Astrocyte of the cerebellum (primary cell): ENCODE measurements at regions not wholly inside any gene's neighbourhood (a gene's known extent, or its start where the extent isn't known, plus 50 kb on each side); places are given as distances from the start of the nearest gene placed in this dataset.

Experiments used
- DNase-seq: peaks from one replicate; pipeline ENCODE4 v3.0.0-alpha.2; 2011; ENCODE audit warnings: low read depth
- H3K4me3 ChIP-seq: 2 replicates; pipeline ENCODE4 v1.5.1; 2011; ENCODE audit warnings: mild to moderate bottlenecking, low read depth, low read length, moderate library complexity
- CTCF ChIP-seq: IDR thresholded peaks from 2 replicates; pipeline ENCODE4 v1.5.1; 2012; ENCODE audit warnings: low read length, low read depth, moderate library complexity, mild to moderate bottlenecking; ENCODE audit errors: missing control alignments
- in situ Hi-C: cut with HindIII; loops from 2 replicates; pipeline ENCODE4 v1.10.0; 2017; ENCODE audit warnings: low sequenced_read_pairs

GRCh38 chr12:116454950-116455447 is 104.2 kb upstream of the MAP1LC3B2 start:
- no peak for TF ChIP-seq CTCF
- peak; percentile 53 for DNase-seq
- H3K4me3 ChIP-seq: no peak overlapping the region
- in situ Hi-C loops: loop anchor here (5.0 kb wide), 1 partner anchor 63 kb away; no protein-coding TSS in a partner anchor

- in situ Hi-C loops: loop anchor here (5.0 kb wide), 1 partner anchor 63 kb away; no protein-coding TSS in a partner anchor
- H3K4me3 ChIP-seq: no peak overlapping the region
- peak; percentile 94 for DNase-seq
- TF ChIP-seq CTCF: no peak
These were observed 103.4 kb upstream of the MAP1LC3B2 start for GRCh38 chr12:116455540-116456329.

GRCh38 chr12:116456330-116457082 is 102.7 kb upstream of the MAP1LC3B2 start:
- H3K4me3 ChIP-seq: no peak overlapping the region
- DNase-seq: no peak
- in situ Hi-C loops: loop anchor here (5.0 kb wide), 1 partner anchor 64 kb away; no protein-coding TSS in a partner anchor
- TF ChIP-seq CTCF: no peak

GRCh38 chr12:116458492-116458891 is 100.7 kb upstream of the MAP1LC3B2 start:
- TF ChIP-seq CTCF: no peak
- in situ Hi-C loops: loop anchor here (5.0 kb wide), 1 partner anchor 66 kb away; no protein-coding TSS in a partner anchor
- H3K4me3 ChIP-seq: no peak overlapping the region
- DNase-seq: no peak

GRCh38 chr12:116459011-116459875 is 99.9 kb upstream of the MAP1LC3B2 start:
- TF ChIP-seq CTCF: no peak
- DNase-seq: no peak
- H3K4me3 ChIP-seq: no peak overlapping the region
- in situ Hi-C loops: loop anchor here (5.0 kb wide), 1 partner anchor 67 kb away; no protein-coding TSS in a partner anchor
